Esophagus squamous epithelium (tissue), 5 donors: ENCODE measurements at regions not wholly inside any gene's neighbourhood (a gene's known extent, or its start where the extent isn't known, plus 50 kb on each side); places are given as distances from the start of the nearest gene placed in this dataset.
A peak's percentile ranks its signal among the peaks of the same experiment; 100 is the strongest.

Experiments used
- DNase-seq: peaks from one replicate; lab custom pipeline; 2025; lab: John Stamatoyannopoulos, UW
- H3K27ac ChIP-seq, 4 donors: fragments of 200-600 bp; sonication (generic); one replicate each; pipeline ENCODE4 v1.5.1; 2016 to 2019; ENCODE audit warnings: mild to moderate bottlenecking in 1 of 4
- H3K27me3 ChIP-seq, 4 donors: fragments of 200-600 bp; sonication (generic); 1 replicate in 3 of 4; 2 replicates in 1 of 4; pipeline versions ENCODE4 v1.5.1 to v1.6.0; 2017 to 2021; ENCODE audit warnings: antibody characterized with exemption in 1 of 4
- H3K36me3 ChIP-seq, 3 donors: fragments of 200-600 bp; sonication (generic); one replicate each; pipeline ENCODE4 v1.5.1; 2016 to 2019
- H3K4me1 ChIP-seq, 3 donors: fragments of 200-600 bp; sonication (generic); one replicate each; pipeline ENCODE4 v1.5.1; 2017 to 2019
- H3K4me3 ChIP-seq, 4 donors: fragments of 200-600 bp; sonication (generic); 1 replicate in 3 of 4; 2 replicates in 1 of 4; pipeline ENCODE4 v1.5.1; 2016 to 2019; ENCODE audit warnings: mild to moderate bottlenecking in 2 of 4, moderate library complexity in 1 of 4
- H3K9me3 ChIP-seq, 3 donors: fragments of 200-600 bp; sonication (generic); one replicate each; pipeline ENCODE4 v1.5.1; 2016 to 2019
- CTCF ChIP-seq, 6 experiments: fragments of 450-650 bp in 4 of 6; fragments of 200-600 bp in 2 of 6; sonication (generic) in 2 of 6; IDR thresholded peaks; one replicate each; pipeline ENCODE4 v1.5.1; 2016 to 2019; ENCODE audit warnings: antibody characterized with exemption in 6 of 6, mild to moderate bottlenecking in 4 of 6, moderate library complexity in 4 of 6
- POLR2A ChIP-seq, 4 donors: fragments of 450-650 bp; IDR thresholded peaks; one replicate each; pipeline ENCODE4 v1.6.1; 2017; ENCODE audit warnings: antibody characterized with exemption in 4 of 4, mild to moderate bottlenecking in 4 of 4, moderate library complexity in 3 of 4
- WGBS, 2 donors: methylation state at CpG; one replicate each; pipeline ENCODE4 v1.1.5; 2018; 5-methylcytosine and 5-hydroxymethylcytosine counted together
- intact Hi-C: fragments of 100-400 bp; cut with DNase I; formaldehyde crosslinking; loops from one replicate; pipeline ENCODE4 v1.15.0; 2022
- donor health status: DM: yes; HTN: yes; CAD: no.

DNA sequence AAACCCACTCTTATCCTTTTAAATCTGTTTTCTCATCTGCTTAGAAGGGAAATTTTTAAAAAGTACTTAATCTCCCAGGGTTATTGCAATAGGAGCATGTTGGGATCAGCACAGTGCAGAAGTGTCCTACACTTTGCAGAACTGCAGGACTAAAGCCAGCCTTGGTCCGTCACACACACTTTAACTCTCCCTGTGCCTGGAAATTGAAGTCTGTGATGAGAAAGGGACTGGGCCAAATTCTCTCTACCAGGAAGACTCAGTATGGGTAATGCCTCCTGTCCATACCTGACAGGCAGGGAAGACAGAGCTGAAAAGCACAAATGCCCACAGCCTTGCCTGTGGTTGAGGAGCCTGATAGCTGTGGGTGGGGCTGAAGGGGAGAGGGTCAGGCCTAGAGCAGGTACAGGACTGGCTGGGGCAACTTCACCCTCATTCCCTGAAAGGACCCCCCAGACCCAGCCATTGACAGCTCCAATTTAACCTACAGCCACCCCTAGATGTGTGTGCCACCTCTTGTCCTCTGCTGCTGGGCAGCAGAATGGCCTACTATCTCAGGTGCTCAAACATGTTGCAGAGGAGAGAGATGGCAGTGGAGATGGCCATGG is 377.2 kb upstream of the KLHL29 start:
- Histone ChIP-seq H3K36me3 (no peaks in the 10 kb centered on the region), H3K4me3 (no peak overlapping the region), H3K4me1 (peaks cover 0 to 9% (median 0%) of the 10 kb centered on the region in 3 donors), H3K9me3 (no peaks in the 10 kb centered on the region), H3K27me3 (no peaks in the 10 kb centered on the region), H3K27ac (no peak overlapping the region)
- no peak for DNase-seq
- TF ChIP-seq POLR2A (IDR thresholded peaks at IDR 0.05) = no peak
- TF ChIP-seq CTCF (IDR thresholded peaks at IDR 0.05) = no peak
- WGBS, 2 donors = 50 to 57% methylated on average over 1 of the region's 1 CpG
- intact Hi-C loops = no loop called here

DNA sequence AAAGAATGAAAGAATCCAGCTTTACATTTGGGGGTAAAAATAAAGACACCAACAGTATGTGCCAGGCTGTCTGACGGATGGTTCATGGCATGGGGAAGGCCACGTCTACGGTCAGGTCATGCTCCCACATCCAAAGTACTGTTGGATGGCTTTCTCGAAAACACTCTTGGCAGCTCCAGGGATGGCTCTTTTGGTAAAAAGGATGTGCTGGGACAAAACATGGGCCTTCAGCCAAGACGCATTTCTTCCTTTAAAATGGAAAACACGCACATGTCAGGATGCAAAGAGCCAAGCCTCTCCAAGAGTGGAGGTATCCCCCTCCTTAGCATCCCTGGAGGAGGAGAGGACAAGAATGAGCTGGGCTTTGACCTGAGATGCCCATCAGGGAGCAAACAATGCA is 376.5 kb upstream of the KLHL29 start:
- Histone ChIP-seq H3K9me3 (no peaks in the 10 kb centered on the region), H3K27ac (peak overlapping the region in 1 of 4 donors; percentile 31), H3K36me3 (no peaks in the 10 kb centered on the region), H3K4me1 (peaks cover 0 to 9% (median 0%) of the 10 kb centered on the region in 3 donors), H3K4me3 (no peak overlapping the region), H3K27me3 (no peaks in the 10 kb centered on the region)
- WGBS, 2 donors = 69 to 79% methylated on average over 6 of the region's 6 CpGs
- DNase-seq = no peak
- intact Hi-C loops = no loop called here
- TF ChIP-seq CTCF (IDR thresholded peaks at IDR 0.05) (no peak), POLR2A (IDR thresholded peaks at IDR 0.05) (no peak)

DNA sequence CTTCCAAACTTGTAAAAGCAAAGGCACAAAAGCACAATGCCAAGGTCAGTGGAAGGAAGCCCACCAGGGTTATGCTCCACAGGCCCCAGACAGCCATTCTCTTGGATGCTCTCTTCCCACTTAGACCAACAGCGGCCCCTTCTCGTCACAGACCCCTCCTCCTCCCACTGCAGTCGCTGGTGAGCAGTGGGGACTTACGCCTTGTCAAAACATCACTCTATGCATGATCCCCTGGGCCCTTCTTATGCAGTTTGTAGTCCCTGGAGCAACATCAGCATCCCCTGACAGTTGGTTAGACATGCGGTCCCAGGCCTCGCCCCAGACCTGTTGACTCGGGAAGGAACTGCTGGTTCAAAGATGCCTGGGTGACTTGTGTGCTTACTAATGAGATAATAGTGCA is 376.0 kb upstream of the KLHL29 start:
- peak overlapping the region in 1 of 4 donors; percentile 31 for H3K27ac ChIP-seq
- H3K4me1 ChIP-seq = peaks cover 0 to 9% (median 0%) of the 10 kb centered on the region in 3 donors
- H3K4me3 ChIP-seq = no peak overlapping the region
- no peak for DNase-seq
- TF ChIP-seq CTCF (IDR thresholded peaks at IDR 0.05) (no peak), POLR2A (IDR thresholded peaks at IDR 0.05) (no peak)
- 62 to 92% methylated on average over 2 to 4 of the region's 7 CpGs for WGBS, 2 donors
- H3K9me3 ChIP-seq = no peaks in the 10 kb centered on the region
- H3K27me3 ChIP-seq = no peaks in the 10 kb centered on the region
- H3K36me3 ChIP-seq = no peaks in the 10 kb centered on the region
- intact Hi-C loops = no loop called here

GRCh38 chr2:23009545-23010149 is 375.3 kb upstream of the KLHL29 start:
- peaks cover 0 to 9% (median 0%) of the 10 kb centered on the region in 3 donors for H3K4me1 ChIP-seq
- no peak for DNase-seq
- no peaks in the 10 kb centered on the region for H3K36me3 ChIP-seq
- no peak overlapping the region for H3K4me3 ChIP-seq
- peak overlapping the region in 1 of 4 donors; percentile 2 for H3K27ac ChIP-seq
- H3K9me3 ChIP-seq = no peaks in the 10 kb centered on the region
- TF ChIP-seq CTCF (IDR thresholded peaks at IDR 0.05) (no peak), POLR2A (IDR thresholded peaks at IDR 0.05) (no peak)
- intact Hi-C loops = no loop called here
- 49 to 65% methylated on average over 5 of the region's 7 CpGs for WGBS, 2 donors
- H3K27me3 ChIP-seq = no peaks in the 10 kb centered on the region

DNA sequence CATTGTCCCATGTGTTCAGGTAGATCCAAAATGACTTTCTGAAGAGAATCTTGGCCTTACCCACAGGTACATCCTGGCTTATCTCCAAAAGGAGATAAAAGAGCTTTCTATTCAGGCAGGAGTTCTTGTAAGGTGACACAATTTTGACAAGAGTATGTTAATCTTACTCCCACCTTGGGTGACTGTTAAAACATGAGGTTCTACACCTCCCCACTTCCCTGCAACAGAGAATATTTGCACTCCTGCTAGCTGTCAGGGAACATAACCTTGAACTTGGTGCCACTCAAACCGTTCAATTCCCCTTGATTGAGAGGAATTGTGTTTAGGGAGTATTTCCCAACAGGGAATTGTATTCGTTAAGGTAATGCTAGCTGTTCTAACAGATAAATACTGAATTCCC is 372.5 kb upstream of the KLHL29 start:
- Histone ChIP-seq H3K4me1 (peaks cover 0 to 9% (median 0%) of the 10 kb centered on the region in 3 donors), H3K27me3 (no peaks in the 10 kb centered on the region), H3K27ac (no peak overlapping the region), H3K36me3 (no peaks in the 10 kb centered on the region), H3K9me3 (no peaks in the 10 kb centered on the region), H3K4me3 (no peak overlapping the region)
- DNase-seq = no peak
- intact Hi-C loops = no loop called here
- WGBS, 2 donors = 57 to 77% methylated on average over 2 of the region's 2 CpGs
- TF ChIP-seq POLR2A (IDR thresholded peaks at IDR 0.05) = no peak
- TF ChIP-seq CTCF (IDR thresholded peaks at IDR 0.05) = no peak
